Esophagus squamous epithelium (tissue), 5 donors: ENCODE measurements at regions not wholly inside any gene's neighbourhood (a gene's known extent, or its start where the extent isn't known, plus 50 kb on each side); places are given as distances from the start of the nearest gene placed in this dataset.

Experiments
- DNase-seq: peaks from one replicate; lab custom pipeline; 2025; lab: John Stamatoyannopoulos, UW
- H3K27ac ChIP-seq, 4 donors: fragments of 200-600 bp; sonication (generic); one replicate each; pipeline ENCODE4 v1.5.1; 2016 to 2019; ENCODE audit warnings: mild to moderate bottlenecking in 1 of 4
- H3K27me3 ChIP-seq, 4 donors: fragments of 200-600 bp; sonication (generic); 1 replicate in 3 of 4; 2 replicates in 1 of 4; pipeline versions ENCODE4 v1.5.1 to v1.6.0; 2017 to 2021; ENCODE audit warnings: antibody characterized with exemption in 1 of 4
- H3K36me3 ChIP-seq, 3 donors: fragments of 200-600 bp; sonication (generic); one replicate each; pipeline ENCODE4 v1.5.1; 2016 to 2019
- H3K4me1 ChIP-seq, 3 donors: fragments of 200-600 bp; sonication (generic); one replicate each; pipeline ENCODE4 v1.5.1; 2017 to 2019
- H3K4me3 ChIP-seq, 4 donors: fragments of 200-600 bp; sonication (generic); 1 replicate in 3 of 4; 2 replicates in 1 of 4; pipeline ENCODE4 v1.5.1; 2016 to 2019; ENCODE audit warnings: mild to moderate bottlenecking in 2 of 4, moderate library complexity in 1 of 4
- H3K9me3 ChIP-seq, 3 donors: fragments of 200-600 bp; sonication (generic); one replicate each; pipeline ENCODE4 v1.5.1; 2016 to 2019
- CTCF ChIP-seq, 6 experiments: fragments of 450-650 bp in 4 of 6; fragments of 200-600 bp in 2 of 6; sonication (generic) in 2 of 6; IDR thresholded peaks; one replicate each; pipeline ENCODE4 v1.5.1; 2016 to 2019; ENCODE audit warnings: antibody characterized with exemption in 6 of 6, mild to moderate bottlenecking in 4 of 6, moderate library complexity in 4 of 6
- POLR2A ChIP-seq, 4 donors: fragments of 450-650 bp; IDR thresholded peaks; one replicate each; pipeline ENCODE4 v1.6.1; 2017; ENCODE audit warnings: antibody characterized with exemption in 4 of 4, mild to moderate bottlenecking in 4 of 4, moderate library complexity in 3 of 4
- WGBS, 2 donors: methylation state at CpG; one replicate each; pipeline ENCODE4 v1.1.5; 2018; 5-methylcytosine and 5-hydroxymethylcytosine counted together
- intact Hi-C: fragments of 100-400 bp; cut with DNase I; formaldehyde crosslinking; loops from one replicate; pipeline ENCODE4 v1.15.0; 2022
- donor health status: DM: yes; HTN: yes; CAD: no.

- no peaks in the 10 kb centered on the region for H3K9me3 ChIP-seq
- TF ChIP-seq POLR2A (IDR thresholded peaks at IDR 0.05) (no peak), CTCF (IDR thresholded peaks at IDR 0.05) (no peak)
- H3K4me3 ChIP-seq: no peak overlapping the region
- H3K36me3 ChIP-seq: no peaks in the 10 kb centered on the region
- intact Hi-C loops: no loop called here
- WGBS, 2 donors: 57 to 66% methylated on average over 9 of the region's 9 CpGs
- H3K27me3 ChIP-seq: peaks cover 0 to 38% (median 0%) of the 10 kb centered on the region in 4 donors
- peak overlapping the region in 3 of 4 donors; percentile 24 to 33 (median 33) for H3K27ac ChIP-seq
- DNase-seq: no peak
- peaks cover 0 to 6% (median 4%) of the 10 kb centered on the region in 3 donors for H3K4me1 ChIP-seq
Measured at GRCh38 chr4:26039639-26040359, 125.8 kb downstream of the SMIM20 start.

DNA sequence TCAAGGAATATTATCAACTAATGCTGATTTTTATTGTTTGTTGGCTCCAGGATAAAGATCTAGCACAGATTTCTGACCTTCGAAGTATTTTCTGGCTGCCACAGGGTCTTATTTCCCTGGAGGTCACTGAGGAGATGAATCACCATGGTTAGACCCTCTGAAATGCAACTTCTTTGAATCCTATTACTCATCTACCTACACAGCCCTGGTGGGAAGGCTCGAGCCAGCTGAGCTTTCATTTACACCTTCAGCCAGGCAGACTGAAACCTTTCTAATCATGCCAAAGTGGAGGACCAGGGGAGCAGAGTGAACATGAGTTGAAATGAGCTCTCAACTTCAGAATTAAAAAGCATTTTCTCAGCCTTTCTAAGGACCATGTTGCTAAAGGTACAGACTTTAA, 130.5 kb downstream of the SMIM20 start:
- WGBS, 2 donors: 62 to 71% methylated on average over 2 of the region's 2 CpGs
- H3K4me1 ChIP-seq: peaks cover 5 to 25% (median 18%) of the 10 kb centered on the region in 3 donors
- intact Hi-C loops: no loop called here
- H3K36me3 ChIP-seq: no peaks in the 10 kb centered on the region
- DNase-seq: no peak
- H3K4me3 ChIP-seq: no peak overlapping the region
- no peak overlapping the region for H3K27ac ChIP-seq
- peaks cover 0 to 46% (median 0%) of the 10 kb centered on the region in 4 donors for H3K27me3 ChIP-seq
- TF ChIP-seq POLR2A (IDR thresholded peaks at IDR 0.05) (no peak), CTCF (IDR thresholded peaks at IDR 0.05) (no peak)
- no peaks in the 10 kb centered on the region for H3K9me3 ChIP-seq

DNA sequence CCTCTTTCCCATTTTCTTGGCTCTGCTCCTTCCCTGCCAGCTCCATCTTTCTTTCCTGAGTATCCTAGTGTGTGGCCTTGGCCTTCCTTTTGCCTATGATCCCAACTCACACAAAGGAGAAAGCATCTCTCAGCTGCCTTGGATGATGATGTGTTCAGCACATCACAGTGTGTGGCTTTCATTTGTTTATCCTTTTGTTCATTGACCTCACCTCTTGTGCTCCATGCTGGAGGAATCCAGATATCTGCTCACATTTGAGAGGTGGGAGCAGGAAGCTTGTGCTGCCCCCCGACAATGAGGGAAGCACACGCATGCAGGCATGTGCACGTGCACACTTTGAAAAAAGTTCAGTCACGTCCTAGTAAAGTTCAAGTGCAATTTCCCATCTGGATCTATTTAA, 131.0 kb downstream of the SMIM20 start:
- WGBS, 2 donors: 66 to 79% methylated on average over 4 of the region's 4 CpGs
- TF ChIP-seq POLR2A (IDR thresholded peaks at IDR 0.05) (no peak), CTCF (IDR thresholded peaks at IDR 0.05) (no peak)
- Histone ChIP-seq H3K9me3 (no peaks in the 10 kb centered on the region), H3K27me3 (peaks cover 0 to 51% (median 0%) of the 10 kb centered on the region in 4 donors), H3K4me1 (peaks cover 5 to 27% (median 22%) of the 10 kb centered on the region in 3 donors), H3K4me3 (no peak overlapping the region), H3K36me3 (no peaks in the 10 kb centered on the region), H3K27ac (no peak overlapping the region)
- no peak for DNase-seq
- intact Hi-C loops: no loop called here

GRCh38 chr4:26047795-26048194, 133.8 kb downstream of the SMIM20 start:
- H3K4me1 ChIP-seq: peaks cover 5 to 41% (median 32%) of the 10 kb centered on the region in 3 donors
- no peak overlapping the region for H3K4me3 ChIP-seq
- no peak for DNase-seq
- H3K36me3 ChIP-seq: no peaks in the 10 kb centered on the region
- TF ChIP-seq CTCF (IDR thresholded peaks at IDR 0.05) (no peak), POLR2A (IDR thresholded peaks at IDR 0.05) (no peak)
- WGBS, 2 donors: 80 to 92% methylated on average over 5 of the region's 5 CpGs
- intact Hi-C loops: no loop called here
- peak overlapping the region; percentile 72 to 95 (median 79) for H3K27ac ChIP-seq
- peaks cover 0 to 66% (median 0%) of the 10 kb centered on the region in 4 donors for H3K27me3 ChIP-seq
- H3K9me3 ChIP-seq: no peaks in the 10 kb centered on the region

DNA sequence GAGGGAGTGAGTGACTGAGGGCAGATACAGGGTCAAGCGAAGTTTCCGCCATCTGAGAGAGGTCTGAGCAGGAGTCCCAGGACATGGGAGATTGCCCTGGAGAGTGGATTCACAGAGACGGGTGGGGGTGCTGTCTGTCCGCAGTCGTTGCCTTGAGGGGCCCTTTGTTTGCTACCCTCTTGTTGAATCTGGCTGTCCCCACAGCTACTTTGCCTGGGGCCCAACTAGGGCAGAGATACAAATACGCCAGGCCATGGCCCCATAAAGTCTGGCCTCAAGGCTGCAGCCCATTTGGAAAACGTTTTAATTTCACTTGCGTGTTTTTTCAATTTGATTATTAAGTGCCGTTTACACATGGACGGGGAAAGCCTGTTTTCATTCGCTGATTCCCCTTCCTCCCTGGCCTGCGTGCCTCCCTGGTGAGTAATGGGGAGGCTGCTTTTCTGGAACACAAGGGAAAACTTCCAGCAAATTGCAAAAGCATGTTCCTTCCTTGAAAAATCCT, 134.4 kb downstream of the SMIM20 start:
- Histone ChIP-seq H3K27ac (peak overlapping the region; percentile 72 to 95 (median 79)), H3K4me3 (peak overlapping the region in 1 of 4 donors; percentile 35), H3K36me3 (no peaks in the 10 kb centered on the region), H3K9me3 (no peaks in the 10 kb centered on the region), H3K27me3 (peaks cover 0 to 73% (median 0%) of the 10 kb centered on the region in 4 donors), H3K4me1 (peaks cover 5 to 41% (median 32%) of the 10 kb centered on the region in 3 donors)
- no peak for TF ChIP-seq POLR2A (IDR thresholded peaks at IDR 0.05)
- no peak for DNase-seq
- intact Hi-C loops: no loop called here
- WGBS, 2 donors: 43 to 47% methylated on average over 12 of the region's 12 CpGs
